ENCODE measurements at regions not wholly inside any gene's neighbourhood (a gene's known extent, or its start where the extent isn't known, plus 50 kb on each side); places are given as distances from the start of the nearest gene placed in this dataset.

DNA sequence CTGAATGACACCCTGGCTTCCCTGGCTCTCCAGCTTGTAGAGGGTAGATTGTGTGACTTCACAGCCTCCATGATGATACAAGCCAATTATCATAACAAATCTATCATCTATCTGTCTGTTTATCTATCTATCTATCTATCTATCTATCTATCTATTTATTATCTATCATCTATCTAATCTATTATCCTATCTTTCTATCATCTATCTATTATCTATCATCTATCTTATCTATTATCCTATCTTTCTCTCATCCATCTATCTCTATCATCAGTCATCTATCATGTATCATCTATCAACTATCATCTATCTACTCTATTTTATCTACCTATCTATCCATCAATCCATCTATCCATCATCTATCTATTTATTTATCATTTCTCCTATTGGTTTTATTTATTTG lies 361.8 kb downstream of the RNF144A start:
- TF ChIP-seq, protein P1, sequence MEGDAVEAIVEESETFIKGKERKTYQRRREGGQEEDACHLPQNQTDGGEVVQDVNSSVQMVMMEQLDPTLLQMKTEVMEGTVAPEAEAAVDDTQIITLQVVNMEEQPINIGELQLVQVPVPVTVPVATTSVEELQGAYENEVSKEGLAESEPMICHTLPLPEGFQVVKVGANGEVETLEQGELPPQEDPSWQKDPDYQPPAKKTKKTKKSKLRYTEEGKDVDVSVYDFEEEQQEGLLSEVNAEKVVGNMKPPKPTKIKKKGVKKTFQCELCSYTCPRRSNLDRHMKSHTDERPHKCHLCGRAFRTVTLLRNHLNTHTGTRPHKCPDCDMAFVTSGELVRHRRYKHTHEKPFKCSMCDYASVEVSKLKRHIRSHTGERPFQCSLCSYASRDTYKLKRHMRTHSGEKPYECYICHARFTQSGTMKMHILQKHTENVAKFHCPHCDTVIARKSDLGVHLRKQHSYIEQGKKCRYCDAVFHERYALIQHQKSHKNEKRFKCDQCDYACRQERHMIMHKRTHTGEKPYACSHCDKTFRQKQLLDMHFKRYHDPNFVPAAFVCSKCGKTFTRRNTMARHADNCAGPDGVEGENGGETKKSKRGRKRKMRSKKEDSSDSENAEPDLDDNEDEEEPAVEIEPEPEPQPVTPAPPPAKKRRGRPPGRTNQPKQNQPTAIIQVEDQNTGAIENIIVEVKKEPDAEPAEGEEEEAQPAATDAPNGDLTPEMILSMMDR (IDR thresholded peaks at IDR 0.05) = no peak
- TF ChIP-seq POLR2A (IDR thresholded peaks at IDR 0.05) = no peak
